ENCODE measurements at regions not wholly inside any gene's neighbourhood (a gene's known extent, or its start where the extent isn't known, plus 50 kb on each side); places are given as distances from the start of the nearest gene placed in this dataset.

- DNase-seq (ENCODE audit: low read depth in 2 of 2, low spot score in 1 of 2), result no peak
These were observed 595.5 kb upstream of the PFKP start for GRCh38 chr10:2471811-2472210.

GRCh38 chr10:2469802-2470201, 597.5 kb upstream of the PFKP start:
- DNase-seq (ENCODE audit: low read depth in 2 of 2, low spot score in 1 of 2), result no peak

GRCh38 chr10:2464483-2464882, 602.9 kb upstream of the PFKP start:
- no peak for DNase-seq (ENCODE audit: low read depth in 2 of 2, low spot score in 1 of 2)

GRCh38 chr10:2463316-2463715, 604.0 kb upstream of the PFKP start:
- no peak for DNase-seq (ENCODE audit: low read depth in 2 of 2, low spot score in 1 of 2)

DNA sequence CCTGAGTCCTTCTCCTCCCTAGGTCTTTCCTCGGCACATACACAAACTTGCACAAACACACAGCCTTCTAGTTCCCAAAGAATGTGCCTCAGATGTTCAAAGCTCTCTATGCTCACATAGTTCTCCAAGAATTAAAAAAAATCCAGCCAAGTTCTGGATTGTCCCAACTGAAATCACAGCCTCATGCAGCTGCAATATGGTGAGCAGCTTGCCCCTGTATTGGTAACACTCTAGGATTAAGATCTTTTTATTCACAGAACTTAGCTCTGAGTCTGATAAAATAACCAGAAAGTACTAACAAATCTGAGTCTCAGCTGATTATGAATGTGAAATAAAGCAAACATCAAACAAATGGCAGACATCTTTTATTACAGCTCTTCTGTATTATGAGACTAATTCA, 604.8 kb upstream of the PFKP start:
- no peak for DNase-seq (ENCODE audit: low read depth in 2 of 2, low spot score in 1 of 2)

DNA sequence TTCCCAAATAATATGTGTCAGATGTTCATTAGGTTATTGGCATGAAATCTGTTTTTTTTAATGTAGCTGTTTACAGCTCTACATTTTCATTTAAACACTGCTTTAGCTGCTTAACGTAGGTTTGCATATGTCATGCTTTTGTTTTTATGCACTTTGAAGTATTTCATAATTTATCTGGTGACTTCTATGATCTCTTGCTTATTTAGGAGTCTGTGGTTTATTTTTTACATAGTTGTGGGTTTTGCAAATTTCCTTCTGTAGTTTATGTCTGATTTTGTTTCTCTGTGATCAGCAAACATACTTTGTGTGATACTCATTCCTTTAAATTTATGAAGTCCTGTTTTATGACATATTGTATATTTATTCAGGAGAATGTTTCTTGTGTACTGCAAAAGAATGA, 606.5 kb upstream of the PFKP start:
- no peak for DNase-seq (ENCODE audit: low read depth in 2 of 2, low spot score in 1 of 2)

- DNase-seq (ENCODE audit: low read depth in 2 of 2, low spot score in 1 of 2), result no peak
These were observed 607.6 kb upstream of the PFKP start for GRCh38 chr10:2459713-2460112.

DNA sequence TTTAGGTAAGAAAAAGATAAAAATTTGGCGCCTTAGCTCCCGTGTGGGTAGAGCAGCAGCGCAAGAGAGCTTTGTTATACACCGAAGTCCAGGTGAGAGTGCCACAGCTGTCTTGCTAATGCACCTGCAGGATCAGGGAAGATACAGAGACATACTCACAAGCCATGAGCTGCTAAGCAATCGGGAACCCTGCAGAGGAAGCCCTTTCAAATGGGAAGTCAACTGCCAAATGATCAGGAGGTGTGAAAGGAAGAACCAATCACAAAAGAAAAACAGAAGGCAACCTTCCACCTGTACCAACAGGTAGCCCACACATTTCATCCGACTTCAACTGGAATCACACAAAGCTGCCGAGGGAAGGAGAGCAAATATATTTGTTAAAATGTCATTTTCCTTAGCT, 610.5 kb upstream of the PFKP start:
- DNase-seq (ENCODE audit: low read depth in 2 of 2, low spot score in 1 of 2), result no peak

DNA sequence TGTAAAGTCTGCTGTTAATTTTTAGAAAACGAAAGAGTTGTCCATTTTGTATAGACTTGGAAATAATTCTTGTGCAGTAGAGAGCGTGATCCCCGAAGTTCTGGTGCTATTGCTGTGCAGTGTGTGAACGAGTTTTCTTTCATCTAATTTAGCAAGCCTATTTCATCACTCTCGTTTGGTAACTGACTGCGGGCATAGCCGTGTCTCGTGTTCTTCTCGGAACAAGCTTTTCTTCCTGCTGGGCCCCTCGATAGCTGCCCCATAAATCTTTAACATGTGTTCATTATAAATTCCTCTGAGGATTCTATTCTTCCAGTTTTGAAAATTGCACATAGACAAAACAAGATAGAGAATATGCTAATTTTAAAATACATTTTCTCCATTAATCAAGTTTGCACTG, 622.0 kb upstream of the PFKP start:
- DNase-seq (ENCODE audit: low read depth in 2 of 2, low spot score in 1 of 2), result no peak

DNA sequence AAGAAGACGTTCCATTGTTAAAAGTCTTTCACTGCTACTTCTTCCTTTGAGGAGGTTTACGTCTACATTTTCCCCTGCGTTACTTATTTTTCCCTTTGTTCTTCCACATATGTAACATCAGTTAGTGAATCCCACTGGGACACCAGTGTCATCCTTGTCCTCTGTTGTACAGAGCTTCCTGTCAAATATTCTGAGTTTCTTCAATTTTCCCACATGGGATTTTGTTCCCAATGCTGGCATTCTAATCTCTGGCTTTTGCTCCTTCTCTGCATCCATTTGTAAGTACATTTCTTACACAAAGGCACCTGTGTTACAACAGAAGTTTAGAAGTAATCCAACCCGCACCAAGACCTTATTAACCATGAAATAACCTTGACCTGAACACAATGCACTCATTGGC, 627.4 kb upstream of the PFKP start:
- DNase-seq (ENCODE audit: low read depth in 2 of 2, low spot score in 1 of 2), result no peak

DNA sequence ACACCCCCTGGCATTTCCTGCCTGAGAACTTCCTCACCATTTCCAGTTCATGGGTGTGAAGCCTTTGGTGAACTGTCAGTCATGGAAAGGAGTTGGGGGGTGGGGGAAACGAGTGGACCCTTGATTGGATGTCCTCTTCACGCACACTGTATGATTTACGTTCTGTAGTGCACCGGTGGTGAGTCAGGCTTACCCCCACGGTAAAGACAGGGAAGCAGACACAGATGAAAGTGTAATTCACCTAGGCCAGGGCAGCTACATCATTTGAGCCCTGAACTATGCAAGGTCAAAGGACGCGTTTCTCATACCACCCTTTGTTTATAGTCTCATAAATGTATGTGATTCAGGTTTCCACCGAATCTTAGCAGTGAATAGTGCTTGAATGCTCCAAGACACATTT, 628.3 kb upstream of the PFKP start:
- DNase-seq (ENCODE audit: low read depth in 2 of 2, low spot score in 1 of 2), result no peak

- no peak for DNase-seq (ENCODE audit: low read depth in 2 of 2, low spot score in 1 of 2)
These were observed 629.0 kb upstream of the PFKP start for GRCh38 chr10:2438248-2438939.

GRCh38 chr10:2436933-2437332, 630.4 kb upstream of the PFKP start:
- DNase-seq (ENCODE audit: low read depth in 2 of 2, low spot score in 1 of 2), result no peak

DNA sequence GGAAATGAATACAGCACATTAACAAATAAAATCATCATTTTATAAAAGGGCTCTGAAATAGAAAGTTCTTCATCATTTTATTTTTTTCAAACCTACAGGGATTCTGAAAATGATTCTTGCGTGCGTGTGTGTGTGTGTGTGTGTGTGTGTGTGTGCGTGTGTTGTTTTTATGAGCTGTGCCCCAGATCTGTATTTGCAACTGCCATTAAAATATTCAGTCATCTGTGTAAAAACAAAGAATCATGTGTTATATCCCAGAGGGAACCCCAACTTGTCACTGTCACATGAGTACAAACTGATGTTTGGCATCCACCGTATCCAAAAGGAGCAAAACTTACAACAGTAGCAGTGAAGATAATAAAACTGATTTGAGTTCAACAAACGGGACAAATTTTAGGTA, 635.4 kb upstream of the PFKP start:
- no peak for DNase-seq (ENCODE audit: low read depth in 2 of 2, low spot score in 1 of 2)

GRCh38 chr10:2427412-2427811, 639.9 kb upstream of the PFKP start:
- DNase-seq (ENCODE audit: low read depth in 2 of 2, low spot score in 1 of 2), result no peak

GRCh38 chr10:2425320-2425719, 642.0 kb upstream of the PFKP start:
- DNase-seq (ENCODE audit: low read depth in 2 of 2, low spot score in 1 of 2), result no peak

DNA sequence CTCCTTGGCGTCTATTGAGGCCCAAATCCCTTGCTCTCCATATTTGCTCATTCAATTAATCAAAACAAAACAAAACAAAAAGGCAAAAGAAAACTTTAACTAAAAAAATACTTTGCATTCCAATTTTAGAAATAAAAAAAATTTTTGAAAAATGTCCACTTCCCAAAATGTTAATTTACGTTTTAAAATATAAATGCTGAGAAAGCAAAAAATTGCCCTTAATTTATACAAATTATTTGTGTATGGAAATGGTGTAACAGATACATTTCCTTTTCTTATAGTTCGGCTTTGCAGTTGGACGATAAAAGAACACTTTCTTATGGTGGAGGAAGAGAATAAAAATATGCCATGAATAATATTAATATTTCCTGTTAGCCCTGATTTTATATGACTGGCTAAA, 652.8 kb upstream of the PFKP start:
- DNase-seq (ENCODE audit: low read depth in 2 of 2, low spot score in 1 of 2), result no peak

GRCh38 chr10:2414039-2414438, 653.3 kb upstream of the PFKP start:
- no peak for DNase-seq (ENCODE audit: low read depth in 2 of 2, low spot score in 1 of 2)

DNA sequence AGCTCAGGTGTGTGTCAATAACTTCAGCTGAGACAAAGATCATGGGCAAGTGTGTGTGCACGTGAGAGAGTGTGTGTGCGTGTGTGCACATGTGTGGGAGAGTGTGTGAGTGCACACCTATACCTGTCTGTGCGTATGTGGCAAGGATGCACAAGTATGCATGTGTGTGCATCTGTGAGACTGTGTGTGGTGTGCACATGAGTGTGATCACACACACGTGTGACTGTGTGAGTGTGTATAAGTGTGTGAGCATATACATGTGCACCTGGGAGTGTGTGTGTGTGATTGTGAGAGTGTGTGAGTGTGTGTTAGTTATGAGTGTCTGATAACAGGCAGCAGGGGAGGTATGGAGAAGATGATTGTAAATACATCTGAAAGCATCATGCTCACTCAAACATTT, 657.3 kb upstream of the PFKP start:
- no peak for DNase-seq (ENCODE audit: low read depth in 2 of 2, low spot score in 1 of 2)

- no peak for DNase-seq (ENCODE audit: low read depth in 2 of 2, low spot score in 1 of 2)
These were observed 664.1 kb upstream of the ADARB2 start for GRCh38 chr10:2401459-2401858.

GRCh38 chr10:2399482-2399881, 662.2 kb upstream of the ADARB2 start:
- DNase-seq (ENCODE audit: low read depth in 2 of 2, low spot score in 1 of 2), result no peak

DNA sequence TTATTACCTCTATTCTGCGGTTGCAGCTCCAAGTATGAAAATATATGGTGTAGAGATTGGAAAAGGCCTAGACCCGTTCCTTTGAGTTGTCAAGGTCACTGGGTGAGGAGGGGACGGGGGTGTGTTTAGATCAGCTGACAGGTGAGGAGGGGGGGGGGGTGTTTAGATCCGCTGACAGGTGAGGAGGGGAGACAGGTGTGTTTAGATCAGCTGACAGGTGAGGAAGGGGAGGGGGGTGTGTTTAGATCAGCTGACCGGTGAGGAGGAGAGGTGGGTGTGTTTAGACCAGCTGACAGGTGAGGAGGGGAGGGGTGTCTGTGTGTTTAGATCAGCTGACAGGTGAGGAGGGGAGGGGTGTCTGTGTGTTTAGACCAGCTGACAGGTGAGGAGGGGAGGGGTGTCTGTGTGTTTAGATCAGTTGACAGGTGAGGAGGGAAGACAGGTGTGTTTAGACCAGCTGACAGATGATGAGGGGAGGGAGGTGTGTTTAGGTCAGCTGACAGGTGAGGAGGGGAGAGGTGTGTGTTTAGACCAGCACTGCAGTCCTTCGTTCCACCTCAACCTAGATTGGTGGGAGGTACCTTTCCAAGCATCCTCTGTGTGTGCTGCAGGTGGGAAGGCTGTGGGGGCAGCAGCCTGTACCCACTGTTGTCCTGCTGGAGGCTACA, 655.0 kb upstream of the ADARB2 start:
- no peak for DNase-seq (ENCODE audit: low read depth in 2 of 2, low spot score in 1 of 2)

DNA sequence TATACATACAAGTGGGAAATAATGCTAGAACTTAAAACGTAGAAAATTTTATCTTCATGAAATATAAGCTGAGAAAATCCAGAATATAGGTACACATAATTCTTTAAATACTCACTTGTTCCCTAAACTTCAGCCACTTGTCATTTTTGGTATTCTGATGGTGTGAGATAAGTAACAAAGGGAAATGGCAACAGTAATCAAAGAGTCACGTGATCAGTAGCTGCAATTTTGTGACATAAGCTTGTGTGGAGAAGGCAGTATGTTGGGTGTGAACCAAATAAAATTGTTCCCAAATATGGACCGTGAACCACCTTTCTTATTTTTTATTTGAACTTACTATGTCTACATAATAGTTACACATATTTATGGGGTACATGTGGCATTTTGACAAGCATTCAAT, 650.3 kb upstream of the ADARB2 start:
- DNase-seq (ENCODE audit: low read depth in 2 of 2, low spot score in 1 of 2), result no peak
